Uterus (tissue), 3 donors: ENCODE measurements at regions not wholly inside any gene's neighbourhood (a gene's known extent, or its start where the extent isn't known, plus 50 kb on each side); places are given as distances from the start of the nearest gene placed in this dataset.
"Not testable (repeated sequence)": the region's sequence is repeated elsewhere in the genome, so short reads cannot be mapped to it uniquely, and the experiment has no call there.

Experiments
- DNase-seq, 2 donors: peaks; one replicate each; pipeline ENCODE4 v3.0.0-alpha.2; 2019 to 2020
- H3K27ac ChIP-seq, 2 donors: fragments of 200-600 bp; sonication (generic); 1 replicate in 1 of 2; 2 replicates in 1 of 2; pipeline ENCODE4 v1.5.1; 2016 to 2018
- H3K27me3 ChIP-seq, 2 donors: fragments of 200-600 bp; sonication (generic); one replicate each; pipeline ENCODE4 v1.5.1; 2018 to 2019; ENCODE audit warnings: control low read depth in 1 of 2
- H3K36me3 ChIP-seq, 2 donors: fragments of 200-600 bp; sonication (generic); one replicate each; pipeline ENCODE4 v1.5.1; 2019; ENCODE audit warnings: control low read depth in 1 of 2
- H3K4me1 ChIP-seq, 2 donors: fragments of 200-600 bp; sonication (generic); one replicate each; pipeline ENCODE4 v1.5.1; 2018 to 2019; ENCODE audit warnings: control low read depth in 1 of 2
- H3K4me3 ChIP-seq, 2 donors: fragments of 200-600 bp; sonication (generic); 1 replicate in 1 of 2; 2 replicates in 1 of 2; pipeline ENCODE4 v1.5.1; 2018 to 2019; ENCODE audit warnings: mild to moderate bottlenecking in 1 of 2
- H3K9me3 ChIP-seq, 2 donors: fragments of 200-600 bp; sonication (generic); one replicate each; pipeline ENCODE4 v1.5.1; 2019; ENCODE audit warnings: control low read depth in 1 of 2
- POLR2A ChIP-seq, 2 donors: fragments of 450-650 bp; IDR thresholded peaks; one replicate each; pipeline ENCODE4 v1.6.1; 2016; ENCODE audit warnings: antibody characterized with exemption in 2 of 2, mild to moderate bottlenecking in 1 of 2, moderate library complexity in 1 of 2
- intact Hi-C: fragments of 100-400 bp; cut with DNase I; formaldehyde crosslinking; loops from one replicate; pipeline ENCODE4 v1.15.1; 2023; ENCODE audit warnings: low total_unique reads
- TF ChIP-seq, protein P1 (sequence below), 4 experiments: fragments of 200-600 bp in 2 of 4; fragments of 450-650 bp in 2 of 4; sonication (generic) in 2 of 4; IDR thresholded peaks; one replicate each; pipeline ENCODE4 v1.5.1; 2016 to 2019; ENCODE audit warnings: antibody characterized with exemption in 4 of 4, mild to moderate bottlenecking in 2 of 4, moderate library complexity in 1 of 4
- donor health status: DM: yes; HTN: yes; CAD: no.

DNA sequence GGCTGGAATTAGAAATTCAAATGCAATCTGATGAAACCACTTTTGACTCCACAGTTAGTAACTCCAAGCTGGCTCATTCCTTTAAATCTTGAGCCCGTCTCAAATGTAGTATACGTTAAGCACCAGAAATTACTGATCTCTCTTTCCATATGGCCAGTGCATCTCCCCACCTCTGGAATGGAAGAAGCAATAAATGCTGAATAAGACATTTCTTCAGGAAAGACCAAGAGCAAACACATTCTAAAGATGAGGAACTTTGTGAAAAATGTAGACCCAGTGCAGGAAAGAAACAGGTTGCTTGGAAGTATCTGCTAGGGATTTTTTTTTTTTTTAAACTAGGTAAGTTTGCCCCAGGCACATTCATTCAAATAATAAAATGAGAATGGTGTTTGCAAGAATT is 143.1 kb upstream of the FBXO11 start:
- Histone ChIP-seq H3K4me1 (no peaks in the 10 kb centered on the region), H3K27me3 (no peaks in the 10 kb centered on the region), H3K36me3 (no peaks in the 10 kb centered on the region), H3K9me3 (no peaks in the 10 kb centered on the region), H3K27ac (no peak overlapping the region), H3K4me3 (no peak overlapping the region)
- intact Hi-C loops: no loop called here
- TF ChIP-seq, protein P1, sequence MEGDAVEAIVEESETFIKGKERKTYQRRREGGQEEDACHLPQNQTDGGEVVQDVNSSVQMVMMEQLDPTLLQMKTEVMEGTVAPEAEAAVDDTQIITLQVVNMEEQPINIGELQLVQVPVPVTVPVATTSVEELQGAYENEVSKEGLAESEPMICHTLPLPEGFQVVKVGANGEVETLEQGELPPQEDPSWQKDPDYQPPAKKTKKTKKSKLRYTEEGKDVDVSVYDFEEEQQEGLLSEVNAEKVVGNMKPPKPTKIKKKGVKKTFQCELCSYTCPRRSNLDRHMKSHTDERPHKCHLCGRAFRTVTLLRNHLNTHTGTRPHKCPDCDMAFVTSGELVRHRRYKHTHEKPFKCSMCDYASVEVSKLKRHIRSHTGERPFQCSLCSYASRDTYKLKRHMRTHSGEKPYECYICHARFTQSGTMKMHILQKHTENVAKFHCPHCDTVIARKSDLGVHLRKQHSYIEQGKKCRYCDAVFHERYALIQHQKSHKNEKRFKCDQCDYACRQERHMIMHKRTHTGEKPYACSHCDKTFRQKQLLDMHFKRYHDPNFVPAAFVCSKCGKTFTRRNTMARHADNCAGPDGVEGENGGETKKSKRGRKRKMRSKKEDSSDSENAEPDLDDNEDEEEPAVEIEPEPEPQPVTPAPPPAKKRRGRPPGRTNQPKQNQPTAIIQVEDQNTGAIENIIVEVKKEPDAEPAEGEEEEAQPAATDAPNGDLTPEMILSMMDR (IDR thresholded peaks at IDR 0.05): no peak
- TF ChIP-seq POLR2A (IDR thresholded peaks at IDR 0.05): no peak
- DNase-seq: no peak

DNA sequence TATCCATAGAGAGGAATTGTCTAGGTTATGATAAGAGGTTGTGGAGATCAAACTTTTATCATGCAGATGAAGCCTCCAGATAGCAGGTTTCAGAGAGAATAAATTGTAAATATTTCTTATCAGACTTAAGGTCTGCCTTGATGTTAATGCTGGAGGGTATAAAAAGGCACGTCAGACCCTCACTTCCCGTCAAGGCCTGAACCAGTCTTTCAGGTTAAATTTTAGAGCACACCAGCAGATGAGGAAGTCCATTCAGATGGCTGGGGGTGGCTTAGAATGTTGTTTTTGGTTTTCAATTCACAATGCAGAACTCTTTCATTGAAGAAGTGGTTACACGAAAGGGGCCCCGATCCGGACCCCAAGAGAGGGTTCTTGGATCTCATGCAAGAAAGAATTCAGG is 144.4 kb upstream of the FBXO11 start:
- no peak overlapping the region for H3K4me3 ChIP-seq
- no peak for TF ChIP-seq POLR2A (IDR thresholded peaks at IDR 0.05)
- TF ChIP-seq, protein P1 (IDR thresholded peaks at IDR 0.05): no peak
- H3K27me3 ChIP-seq: no peaks in the 10 kb centered on the region
- H3K9me3 ChIP-seq: no peaks in the 10 kb centered on the region
- no peak overlapping the region for H3K27ac ChIP-seq
- intact Hi-C loops: no loop called here
- no peaks in the 10 kb centered on the region for H3K36me3 ChIP-seq
- DNase-seq: no peak
- no peaks in the 10 kb centered on the region for H3K4me1 ChIP-seq

DNA sequence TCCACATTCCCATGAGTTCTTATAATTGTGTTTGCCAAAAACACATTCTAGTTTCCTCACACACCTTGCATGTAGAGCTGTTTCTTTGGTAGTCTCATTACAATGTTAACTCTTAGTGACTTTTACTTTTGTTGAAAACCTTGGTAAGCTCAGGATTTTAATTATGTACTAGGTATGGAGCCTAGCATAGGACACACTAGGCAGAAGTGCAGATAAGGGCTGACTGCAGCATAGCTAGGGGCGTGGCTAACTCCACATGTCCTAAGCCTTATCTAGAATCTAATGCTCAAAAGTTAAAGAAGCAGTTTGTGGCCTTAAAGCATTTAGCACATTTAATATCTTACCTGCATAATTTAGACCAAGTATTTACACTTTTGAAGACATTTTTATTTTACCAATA is 153.7 kb upstream of the FBXO11 start:
- no peak overlapping the region for H3K27ac ChIP-seq
- TF ChIP-seq, protein P1 (IDR thresholded peaks at IDR 0.05): no peak
- no peak for TF ChIP-seq POLR2A (IDR thresholded peaks at IDR 0.05)
- DNase-seq: no peak
- H3K4me3 ChIP-seq: no peak overlapping the region
- intact Hi-C loops: no loop called here
- no peaks in the 10 kb centered on the region for H3K4me1 ChIP-seq
- H3K27me3 ChIP-seq: no peaks in the 10 kb centered on the region
- H3K36me3 ChIP-seq: no peaks in the 10 kb centered on the region
- H3K9me3 ChIP-seq: no peaks in the 10 kb centered on the region

DNA sequence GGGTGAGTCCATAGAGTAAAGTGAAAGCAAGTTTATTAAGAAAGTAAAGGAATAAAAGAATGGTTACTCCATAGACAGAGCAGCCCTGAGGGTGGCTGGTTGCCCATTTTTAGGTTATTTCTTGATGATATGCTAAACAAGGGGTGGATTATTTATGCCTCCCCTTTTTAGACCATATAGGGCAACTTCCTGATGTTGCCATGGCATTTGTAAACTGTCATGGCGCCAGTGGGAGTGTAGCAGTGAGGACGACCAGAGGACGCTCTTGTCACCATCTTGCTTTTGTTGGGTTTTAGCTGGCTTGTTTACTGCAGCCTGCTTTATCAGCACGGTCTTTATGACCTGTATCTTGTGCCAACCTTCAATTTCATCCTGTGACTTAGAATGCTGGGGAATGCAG is 155.4 kb upstream of the FBXO11 start:
- H3K9me3 ChIP-seq, H3K27ac ChIP-seq, intact Hi-C loops: not testable (repeated sequence)

DNA sequence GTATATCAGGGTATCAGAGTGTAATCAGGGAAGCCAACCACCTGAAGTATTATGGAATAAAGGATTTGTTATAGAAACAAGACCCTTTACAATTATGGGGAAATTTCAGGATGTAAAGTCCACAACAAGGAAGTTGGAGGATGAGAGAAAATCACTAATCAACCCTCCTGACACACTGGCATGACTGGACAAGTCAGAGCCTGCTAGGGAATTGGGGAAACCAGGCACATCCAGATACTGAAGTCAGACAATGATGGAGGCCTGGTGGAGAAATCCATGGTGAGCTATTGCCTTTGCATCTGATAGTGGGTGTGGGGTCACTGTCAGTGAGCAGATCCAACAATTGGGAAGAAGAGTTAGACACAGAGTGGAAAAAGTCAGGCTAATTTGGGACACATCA is 158.8 kb upstream of the FBXO11 start:
- H3K27me3 ChIP-seq: no peaks in the 10 kb centered on the region
- H3K4me3 ChIP-seq: no peak overlapping the region
- no peak for DNase-seq
- TF ChIP-seq, protein P1 (IDR thresholded peaks at IDR 0.05): no peak
- TF ChIP-seq POLR2A (IDR thresholded peaks at IDR 0.05): no peak
- H3K36me3 ChIP-seq: no peaks in the 10 kb centered on the region
- H3K9me3 ChIP-seq: no peaks in the 10 kb centered on the region
- no peaks in the 10 kb centered on the region for H3K4me1 ChIP-seq
- intact Hi-C loops: no loop called here
- H3K27ac ChIP-seq: no peak overlapping the region

More for the DNA sequence above, 155.4 kb upstream of the FBXO11 start:
- H3K4me3 ChIP-seq, H3K4me1 ChIP-seq, H3K36me3 ChIP-seq, H3K27me3 ChIP-seq, DNase-seq: not testable (repeated sequence)

DNA sequence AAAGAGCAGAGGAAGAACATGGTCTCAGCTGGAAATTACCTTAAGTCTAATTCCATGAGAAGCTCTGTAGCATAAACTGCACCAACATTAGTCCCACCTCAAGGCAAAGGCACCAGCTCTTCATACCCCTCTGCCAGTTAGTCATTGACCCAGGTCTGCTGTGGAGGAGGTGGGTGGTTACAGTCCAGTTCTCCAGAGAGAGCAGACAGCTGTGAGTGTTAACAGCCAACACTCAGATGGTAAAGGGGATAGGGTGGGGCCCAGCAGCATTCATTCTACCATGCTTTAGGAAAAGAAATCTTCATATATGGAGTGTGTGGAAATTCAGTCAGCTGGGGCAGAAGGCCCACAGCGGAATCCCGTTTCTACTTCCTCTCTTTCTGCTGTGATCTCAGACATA is 159.7 kb upstream of the FBXO11 start:
- no peaks in the 10 kb centered on the region for H3K36me3 ChIP-seq
- no peaks in the 10 kb centered on the region for H3K9me3 ChIP-seq
- intact Hi-C loops: no loop called here
- TF ChIP-seq POLR2A (IDR thresholded peaks at IDR 0.05): no peak
- TF ChIP-seq, protein P1 (IDR thresholded peaks at IDR 0.05): no peak
- H3K27me3 ChIP-seq: no peaks in the 10 kb centered on the region
- no peak for DNase-seq
- no peaks in the 10 kb centered on the region for H3K4me1 ChIP-seq
- no peak overlapping the region for H3K27ac ChIP-seq
- no peak overlapping the region for H3K4me3 ChIP-seq
